ENCODE measurements at regions not wholly inside any gene's neighbourhood (a gene's known extent, or its start where the extent isn't known, plus 50 kb on each side); places are given as distances from the start of the nearest gene placed in this dataset.
"Not testable (repeated sequence)": the region's sequence is repeated elsewhere in the genome, so short reads cannot be mapped to it uniquely, and the experiment has no call there.

- intact Hi-C loops (cut with micrococcal nuclease): no loop called here
- Mint-ChIP-seq H3K27ac (no peak overlapping the region), H3K4me3 (no peak overlapping the region), H3K36me3 (ENCODE audit: low read depth) (no peaks in the 10 kb centered on the region), H3K4me1 (no peaks in the 10 kb centered on the region), H3K27me3 (peaks cover 16% of the 10 kb centered on the region), H3K9me3 (no peaks in the 10 kb centered on the region)
- DNase-seq: no peak
These were observed 153.4 kb upstream of the PFN2 start for GRCh38 chr3:150124142-150124541.

- H3K27me3 Mint-ChIP-seq: peaks cover 16% of the 10 kb centered on the region
- H3K36me3 Mint-ChIP-seq (ENCODE audit: low read depth); DNase-seq; H3K27ac Mint-ChIP-seq; H3K4me1 Mint-ChIP-seq; intact Hi-C loops (cut with micrococcal nuclease); H3K4me3 Mint-ChIP-seq; H3K9me3 Mint-ChIP-seq: not testable (repeated sequence)
These were observed 152.6 kb upstream of the PFN2 start for GRCh38 chr3:150123249-150123648.

- no peak for DNase-seq
- Mint-ChIP-seq H3K9me3 (no peaks in the 10 kb centered on the region), H3K27me3 (peaks cover 9% of the 10 kb centered on the region), H3K4me1 (no peaks in the 10 kb centered on the region), H3K4me3 (no peak overlapping the region), H3K27ac (no peak overlapping the region), H3K36me3 (ENCODE audit: low read depth) (no peaks in the 10 kb centered on the region)
- intact Hi-C loops (cut with micrococcal nuclease): no loop called here
These were observed 147.5 kb upstream of the PFN2 start for GRCh38 chr3:150118219-150118618.

GRCh38 chr3:150117076-150117475, 146.4 kb upstream of the PFN2 start:
- DNase-seq: no peak
- no peak overlapping the region for H3K27ac Mint-ChIP-seq
- no peaks in the 10 kb centered on the region for H3K36me3 Mint-ChIP-seq (ENCODE audit: low read depth)
- intact Hi-C loops (cut with micrococcal nuclease): no loop called here
- no peaks in the 10 kb centered on the region for H3K4me1 Mint-ChIP-seq
- no peaks in the 10 kb centered on the region for H3K9me3 Mint-ChIP-seq
- peaks cover 9% of the 10 kb centered on the region for H3K27me3 Mint-ChIP-seq
- H3K4me3 Mint-ChIP-seq: no peak overlapping the region

- intact Hi-C loops (cut with micrococcal nuclease): no loop called here
- no peaks in the 10 kb centered on the region for H3K36me3 Mint-ChIP-seq (ENCODE audit: low read depth)
These were observed 145.5 kb upstream of the PFN2 start for GRCh38 chr3:150116196-150116595.

GRCh38 chr3:150114873-150115540, 144.3 kb upstream of the PFN2 start:
- intact Hi-C loops (cut with micrococcal nuclease): no loop called here
- Mint-ChIP-seq H3K4me1 (no peaks in the 10 kb centered on the region), H3K27me3 (peaks cover 8% of the 10 kb centered on the region), H3K4me3 (no peak overlapping the region), H3K9me3 (no peaks in the 10 kb centered on the region), H3K36me3 (ENCODE audit: low read depth) (no peaks in the 10 kb centered on the region), H3K27ac (no peak overlapping the region)
- no peak for DNase-seq

More at GRCh38 chr3:150116196-150116595, 145.5 kb upstream of the PFN2 start:
- Mint-ChIP-seq H3K4me1 (no peaks in the 10 kb centered on the region), H3K9me3 (no peaks in the 10 kb centered on the region), H3K27ac (no peak overlapping the region), H3K27me3 (peaks cover 9% of the 10 kb centered on the region), H3K4me3 (no peak overlapping the region)
- DNase-seq: no peak

- Mint-ChIP-seq H3K36me3 (ENCODE audit: low read depth) (no peaks in the 10 kb centered on the region), H3K27ac (no peak overlapping the region), H3K27me3 (peaks cover 4% of the 10 kb centered on the region), H3K4me3 (no peak overlapping the region), H3K4me1 (no peaks in the 10 kb centered on the region), H3K9me3 (no peaks in the 10 kb centered on the region)
- DNase-seq: no peak
- intact Hi-C loops (cut with micrococcal nuclease): no loop called here
These were observed 143.6 kb upstream of the PFN2 start for GRCh38 chr3:150114273-150114672.

- no peaks in the 10 kb centered on the region for H3K9me3 Mint-ChIP-seq
- peaks cover 3% of the 10 kb centered on the region for H3K27me3 Mint-ChIP-seq
- H3K27ac Mint-ChIP-seq: no peak overlapping the region
- no peaks in the 10 kb centered on the region for H3K4me1 Mint-ChIP-seq
- intact Hi-C loops (cut with micrococcal nuclease): no loop called here
- no peaks in the 10 kb centered on the region for H3K36me3 Mint-ChIP-seq (ENCODE audit: low read depth)
- H3K4me3 Mint-ChIP-seq: no peak overlapping the region
- DNase-seq: no peak
These were observed 139.4 kb upstream of the PFN2 start for GRCh38 chr3:150110097-150110496.

GRCh38 chr3:150107429-150108175, 136.9 kb upstream of the PFN2 start:
- H3K36me3 Mint-ChIP-seq (ENCODE audit: low read depth): no peaks in the 10 kb centered on the region
- H3K9me3 Mint-ChIP-seq: no peaks in the 10 kb centered on the region
- peaks cover 6% of the 10 kb centered on the region for H3K27me3 Mint-ChIP-seq
- H3K4me3 Mint-ChIP-seq: no peak overlapping the region
- no peak overlapping the region for H3K27ac Mint-ChIP-seq
- H3K4me1 Mint-ChIP-seq: no peaks in the 10 kb centered on the region
- DNase-seq: no peak
- intact Hi-C loops (cut with micrococcal nuclease): no loop called here

GRCh38 chr3:150106740-150107428, 136.2 kb upstream of the PFN2 start:
- no peaks in the 10 kb centered on the region for H3K36me3 Mint-ChIP-seq (ENCODE audit: low read depth)
- H3K4me3 Mint-ChIP-seq: no peak overlapping the region
- intact Hi-C loops (cut with micrococcal nuclease): no loop called here
- H3K4me1 Mint-ChIP-seq: no peaks in the 10 kb centered on the region
- no peak for DNase-seq
- H3K27me3 Mint-ChIP-seq: peaks cover 6% of the 10 kb centered on the region
- no peak overlapping the region for H3K27ac Mint-ChIP-seq
- no peaks in the 10 kb centered on the region for H3K9me3 Mint-ChIP-seq

GRCh38 chr3:150105886-150106612, 135.4 kb upstream of the PFN2 start:
- Mint-ChIP-seq H3K9me3 (peaks cover 3% of the 10 kb centered on the region), H3K36me3 (ENCODE audit: low read depth) (no peaks in the 10 kb centered on the region), H3K4me1 (no peaks in the 10 kb centered on the region), H3K4me3 (no peak overlapping the region), H3K27ac (no peak overlapping the region), H3K27me3 (peaks cover 6% of the 10 kb centered on the region)
- DNase-seq: no peak
- intact Hi-C loops (cut with micrococcal nuclease): no loop called here

GRCh38 chr3:150105025-150105424, 134.3 kb upstream of the PFN2 start:
- intact Hi-C loops (cut with micrococcal nuclease): no loop called here
- Mint-ChIP-seq H3K36me3 (ENCODE audit: low read depth) (no peaks in the 10 kb centered on the region), H3K27ac (no peak overlapping the region), H3K27me3 (peaks cover 6% of the 10 kb centered on the region), H3K9me3 (peaks cover 3% of the 10 kb centered on the region), H3K4me1 (no peaks in the 10 kb centered on the region), H3K4me3 (no peak overlapping the region)
- DNase-seq: no peak

- Mint-ChIP-seq H3K4me1 (no peaks in the 10 kb centered on the region), H3K27ac (no peak overlapping the region), H3K4me3 (no peak overlapping the region), H3K9me3 (peaks cover 6% of the 10 kb centered on the region), H3K36me3 (ENCODE audit: low read depth) (no peaks in the 10 kb centered on the region), H3K27me3 (peaks cover 6% of the 10 kb centered on the region)
- no peak for DNase-seq
- intact Hi-C loops (cut with micrococcal nuclease): no loop called here
These were observed 133.9 kb upstream of the PFN2 start for GRCh38 chr3:150104564-150104963.

GRCh38 chr3:150101016-150101415, 130.3 kb upstream of the PFN2 start:
- H3K27me3 Mint-ChIP-seq: peaks cover 2% of the 10 kb centered on the region
- no peaks in the 10 kb centered on the region for H3K36me3 Mint-ChIP-seq (ENCODE audit: low read depth)
- no peak overlapping the region for H3K4me3 Mint-ChIP-seq
- intact Hi-C loops (cut with micrococcal nuclease): no loop called here
- no peak for DNase-seq
- peaks cover 6% of the 10 kb centered on the region for H3K9me3 Mint-ChIP-seq
- no peak overlapping the region for H3K27ac Mint-ChIP-seq
- H3K4me1 Mint-ChIP-seq: peaks cover 5% of the 10 kb centered on the region

Measured in activated CD4-positive, alpha-beta T cell treated with anti-CD3 and anti-CD28 coated beads, Interleukin-2, amount 10 ng/mL, durations not matched to agents 24 days and 14 days (primary cell).